Osteoblast (primary cell): ENCODE measurements at regions not wholly inside any gene's neighbourhood (a gene's known extent, or its start where the extent isn't known, plus 50 kb on each side); places are given as distances from the start of the nearest gene placed in this dataset.

ENCODE experiments used
- DNase-seq: peaks from one replicate; pipeline ENCODE4 v3.0.0; 2011; ENCODE audit warnings: low spot score, mixed read lengths; ENCODE audit not compliant: insufficient read length; ENCODE audit errors: missing footprints
- H2AFZ ChIP-seq: 2 replicates; pipeline ENCODE4 v1.6.0; 2011; ENCODE audit warnings: mild to moderate bottlenecking, low read length
- H3K27ac ChIP-seq: 2 replicates; pipeline ENCODE4 v1.5.1; 2011; ENCODE audit warnings: mild to moderate bottlenecking, low read depth, low read length, moderate library complexity
- H3K27me3 ChIP-seq: 2 replicates; pipeline ENCODE4 v1.6.0; 2012; ENCODE audit warnings: mild to moderate bottlenecking, control low read depth, inconsistent platforms, low read length, moderate library complexity; ENCODE audit not compliant: insufficient read depth
- H3K36me3 ChIP-seq: 2 replicates; pipeline ENCODE4 v1.5.1; 2011; ENCODE audit warnings: mild to moderate bottlenecking, low read length, control low read depth, moderate library complexity; ENCODE audit not compliant: insufficient read depth
- H3K4me1 ChIP-seq: 2 replicates; pipeline ENCODE4 v1.5.1; 2011; ENCODE audit warnings: mild to moderate bottlenecking, low read length, control low read depth, moderate library complexity; ENCODE audit not compliant: insufficient read depth
- H3K4me2 ChIP-seq: 2 replicates; pipeline ENCODE4 v1.6.0; 2011; ENCODE audit warnings: mild to moderate bottlenecking, low read length; ENCODE audit not compliant: insufficient read depth
- H3K4me3 ChIP-seq: fragments of 200-600 bp; sonication (generic); 3 replicates; pipeline ENCODE4 v1.5.1; 2012; ENCODE audit warnings: mild to moderate bottlenecking, low read length, inconsistent platforms; ENCODE audit not compliant: insufficient read depth
- H3K79me2 ChIP-seq: 2 replicates; pipeline ENCODE4 v1.6.0; 2012; ENCODE audit warnings: mild to moderate bottlenecking, low read length, control low read depth, inconsistent platforms; ENCODE audit not compliant: insufficient read depth
- H3K9me3 ChIP-seq: 2 replicates; pipeline ENCODE4 v1.5.1; 2011; ENCODE audit warnings: low read depth, low read length, control low read depth
- H4K20me1 ChIP-seq: 2 replicates; pipeline ENCODE4 v1.6.0; 2012; ENCODE audit warnings: mild to moderate bottlenecking, low read length, control low read depth; ENCODE audit not compliant: insufficient read depth
- TF ChIP-seq, protein P1 (sequence below): IDR thresholded peaks from 2 replicates; pipeline ENCODE4 v1.5.1; 2011; ENCODE audit warnings: mild to moderate bottlenecking, low read depth, low read length, moderate library complexity; ENCODE audit errors: extremely low read depth

DNA sequence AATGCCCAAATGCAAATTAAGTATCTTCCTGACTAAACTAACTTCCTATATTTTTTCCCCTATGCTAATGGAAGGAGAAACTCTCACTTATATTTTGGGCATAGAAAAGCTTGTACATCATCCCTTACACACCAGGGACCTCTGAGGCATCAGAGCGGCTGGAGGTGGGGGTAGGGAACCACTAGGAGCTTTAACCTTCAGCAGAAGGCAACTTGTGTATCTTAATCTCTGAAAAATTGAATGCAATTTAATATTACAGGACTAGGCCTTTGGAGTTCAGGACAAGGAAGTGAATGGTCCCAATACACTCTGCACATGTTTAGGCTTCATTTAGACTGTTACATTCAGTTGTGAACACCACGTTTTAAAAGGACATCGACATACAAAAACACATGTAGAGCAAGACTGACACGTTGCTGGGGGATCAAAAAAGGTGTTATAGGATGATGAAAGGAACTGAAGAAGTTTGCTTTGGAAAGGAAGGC is 85.9 kb downstream of the NAV1 start:
- Histone ChIP-seq H3K79me2 (peaks cover 55% of the 10 kb centered on the region), H3K27ac (peak overlapping the region; percentile 86), H3K36me3 (peaks cover 39% of the 10 kb centered on the region), H3K4me3 (no peak overlapping the region), H3K27me3 (no peaks in the 10 kb centered on the region), H3K4me2 (peak overlapping the region; percentile 11), H2AFZ (no peak overlapping the region), H3K4me1 (peaks cover 35% of the 10 kb centered on the region), H3K9me3 (no peaks in the 10 kb centered on the region), H4K20me1 (peaks cover 4% of the 10 kb centered on the region)
- TF ChIP-seq, protein P1, sequence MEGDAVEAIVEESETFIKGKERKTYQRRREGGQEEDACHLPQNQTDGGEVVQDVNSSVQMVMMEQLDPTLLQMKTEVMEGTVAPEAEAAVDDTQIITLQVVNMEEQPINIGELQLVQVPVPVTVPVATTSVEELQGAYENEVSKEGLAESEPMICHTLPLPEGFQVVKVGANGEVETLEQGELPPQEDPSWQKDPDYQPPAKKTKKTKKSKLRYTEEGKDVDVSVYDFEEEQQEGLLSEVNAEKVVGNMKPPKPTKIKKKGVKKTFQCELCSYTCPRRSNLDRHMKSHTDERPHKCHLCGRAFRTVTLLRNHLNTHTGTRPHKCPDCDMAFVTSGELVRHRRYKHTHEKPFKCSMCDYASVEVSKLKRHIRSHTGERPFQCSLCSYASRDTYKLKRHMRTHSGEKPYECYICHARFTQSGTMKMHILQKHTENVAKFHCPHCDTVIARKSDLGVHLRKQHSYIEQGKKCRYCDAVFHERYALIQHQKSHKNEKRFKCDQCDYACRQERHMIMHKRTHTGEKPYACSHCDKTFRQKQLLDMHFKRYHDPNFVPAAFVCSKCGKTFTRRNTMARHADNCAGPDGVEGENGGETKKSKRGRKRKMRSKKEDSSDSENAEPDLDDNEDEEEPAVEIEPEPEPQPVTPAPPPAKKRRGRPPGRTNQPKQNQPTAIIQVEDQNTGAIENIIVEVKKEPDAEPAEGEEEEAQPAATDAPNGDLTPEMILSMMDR, result no peak
- peak; percentile 83 for DNase-seq

- H3K27ac ChIP-seq, result peak overlapping the region; percentile 86
Observed at GRCh38 chr1:201625226-201625761, 86.4 kb downstream of the NAV1 start.

DNA sequence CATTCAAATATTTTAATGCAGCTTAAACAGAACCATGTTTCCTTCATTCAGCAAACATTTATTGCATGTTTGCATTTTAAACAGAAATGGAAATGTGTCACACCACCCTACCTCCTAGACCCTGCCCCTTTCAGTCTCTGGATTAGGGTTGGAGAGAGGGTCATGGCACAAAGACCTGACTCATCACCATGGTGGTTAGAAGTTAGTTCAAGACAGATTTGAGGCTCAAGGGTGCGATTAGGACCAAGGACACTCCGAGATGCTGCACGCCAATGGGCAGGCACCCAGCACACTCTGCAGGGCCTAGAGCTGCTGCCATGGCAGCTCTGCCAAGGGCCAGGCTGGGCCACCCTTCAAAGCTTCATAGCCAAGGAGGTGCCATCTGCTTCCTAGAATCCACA is 86.9 kb downstream of the NAV1 start:
- Histone ChIP-seq H3K4me2 (peak overlapping the region; percentile 1), H3K4me1 (peaks cover 37% of the 10 kb centered on the region), H4K20me1 (no peaks in the 10 kb centered on the region), H3K9me3 (no peaks in the 10 kb centered on the region), H3K27me3 (no peaks in the 10 kb centered on the region), H3K36me3 (peaks cover 49% of the 10 kb centered on the region), H3K4me3 (no peak overlapping the region), H3K79me2 (peaks cover 48% of the 10 kb centered on the region), H2AFZ (no peak overlapping the region), H3K27ac (peak overlapping the region; percentile 86)
- TF ChIP-seq, protein P1, result no peak
- DNase-seq, result peak; percentile 75

More at GRCh38 chr1:201625226-201625761, 86.4 kb downstream of the NAV1 start:
- peaks cover 32% of the 10 kb centered on the region for H3K4me1 ChIP-seq
- no peaks in the 10 kb centered on the region for H4K20me1 ChIP-seq
- H3K9me3 ChIP-seq, result no peaks in the 10 kb centered on the region
- no peak overlapping the region for H2AFZ ChIP-seq
- H3K79me2 ChIP-seq, result peaks cover 52% of the 10 kb centered on the region
- H3K27me3 ChIP-seq, result no peaks in the 10 kb centered on the region
- no peak overlapping the region for H3K4me3 ChIP-seq
- H3K4me2 ChIP-seq, result peak overlapping the region; percentile 11
- peaks cover 43% of the 10 kb centered on the region for H3K36me3 ChIP-seq
- peak; percentile 96 for DNase-seq
- TF ChIP-seq, protein P1, result peak; percentile 40

GRCh38 chr1:201626629-201627275 is 87.8 kb downstream of the NAV1 start:
- DNase-seq, result peak; percentile 19
- Histone ChIP-seq H3K27ac (peak overlapping the region; percentile 86), H3K4me2 (no peak overlapping the region), H3K27me3 (no peaks in the 10 kb centered on the region), H3K36me3 (peaks cover 55% of the 10 kb centered on the region), H2AFZ (no peak overlapping the region), H3K79me2 (peaks cover 51% of the 10 kb centered on the region), H3K9me3 (no peaks in the 10 kb centered on the region), H3K4me1 (peaks cover 37% of the 10 kb centered on the region), H4K20me1 (no peaks in the 10 kb centered on the region), H3K4me3 (no peak overlapping the region)
- TF ChIP-seq, protein P1, result no peak
